Effector memory CD8-positive, alpha-beta T cell (primary cell): ENCODE measurements at regions not wholly inside any gene's neighbourhood (a gene's known extent, or its start where the extent isn't known, plus 50 kb on each side); places are given as distances from the start of the nearest gene placed in this dataset.

Source experiments
- ATAC-seq: fragments of 150-1000 bp; cut with Tn5 transposase; replicated peaks from 2 replicates; pipeline ENCODE4 v1.10.0; 2021; ENCODE audit warnings: mild to moderate bottlenecking, moderate library complexity
- DNase-seq, 3 experiments: peaks; one replicate each; pipeline ENCODE4 v3.0.0; 2021
- H3K27ac Mint-ChIP-seq, 2 donors: one replicate each; pipeline ENCODE4 v1.8.0; 2022; ENCODE audit warnings: mild to moderate bottlenecking in 2 of 2, mixed read lengths in 2 of 2, moderate library complexity in 2 of 2
- H3K27me3 Mint-ChIP-seq, 2 donors: one replicate each; pipeline ENCODE4 v1.8.0; 2022; ENCODE audit warnings: mixed read lengths in 2 of 2
- H3K36me3 Mint-ChIP-seq: one replicate; pipeline ENCODE4 v1.8.0; 2022; ENCODE audit warnings: mild to moderate bottlenecking, moderate library complexity, mixed read lengths; ENCODE audit not compliant: insufficient read depth
- H3K4me1 Mint-ChIP-seq, 2 donors: one replicate each; pipeline ENCODE4 v1.8.0; 2022; ENCODE audit warnings: low read depth in 2 of 2, mixed read lengths in 2 of 2
- H3K4me3 Mint-ChIP-seq, 2 donors: one replicate each; pipeline ENCODE4 v1.8.0; 2022; ENCODE audit warnings: mild to moderate bottlenecking in 2 of 2, mixed read lengths in 2 of 2, moderate library complexity in 2 of 2
- H3K9me3 Mint-ChIP-seq, 2 donors: one replicate each; pipeline ENCODE4 v1.8.0; 2022; ENCODE audit warnings: mixed read lengths in 2 of 2

GRCh38 chr13:37929308-37929707 is 59.7 kb upstream of the TRPC4 start:
- ATAC-seq (no peak), DNase-seq (no peak)
- peaks cover 0 to 2% of the 10 kb centered on the region in 2 donors for H3K9me3 Mint-ChIP-seq
- no peaks in the 10 kb centered on the region for H3K4me1 Mint-ChIP-seq
- no peak overlapping the region for H3K27ac Mint-ChIP-seq
- H3K36me3 Mint-ChIP-seq, result no peaks in the 10 kb centered on the region
- no peak overlapping the region for H3K4me3 Mint-ChIP-seq
- no peaks in the 10 kb centered on the region for H3K27me3 Mint-ChIP-seq

GRCh38 chr13:37927561-37927960 is 58.0 kb upstream of the TRPC4 start:
- no peak overlapping the region for H3K4me3 Mint-ChIP-seq
- no peak overlapping the region for H3K27ac Mint-ChIP-seq
- H3K9me3 Mint-ChIP-seq, result peaks cover 2 to 5% of the 10 kb centered on the region in 2 donors
- ATAC-seq (no peak), DNase-seq (no peak)
- H3K36me3 Mint-ChIP-seq, result no peaks in the 10 kb centered on the region
- no peaks in the 10 kb centered on the region for H3K27me3 Mint-ChIP-seq
- H3K4me1 Mint-ChIP-seq, result no peaks in the 10 kb centered on the region

GRCh38 chr13:37925878-37926473 is 56.4 kb upstream of the TRPC4 start:
- Mint-ChIP-seq H3K4me3 (no peak overlapping the region), H3K27ac (no peak overlapping the region), H3K36me3 (no peaks in the 10 kb centered on the region), H3K9me3 (peaks cover 1 to 9% of the 10 kb centered on the region in 2 donors), H3K27me3 (no peaks in the 10 kb centered on the region), H3K4me1 (no peaks in the 10 kb centered on the region)
- DNase-seq, result no peak
- no peak for ATAC-seq

DNA sequence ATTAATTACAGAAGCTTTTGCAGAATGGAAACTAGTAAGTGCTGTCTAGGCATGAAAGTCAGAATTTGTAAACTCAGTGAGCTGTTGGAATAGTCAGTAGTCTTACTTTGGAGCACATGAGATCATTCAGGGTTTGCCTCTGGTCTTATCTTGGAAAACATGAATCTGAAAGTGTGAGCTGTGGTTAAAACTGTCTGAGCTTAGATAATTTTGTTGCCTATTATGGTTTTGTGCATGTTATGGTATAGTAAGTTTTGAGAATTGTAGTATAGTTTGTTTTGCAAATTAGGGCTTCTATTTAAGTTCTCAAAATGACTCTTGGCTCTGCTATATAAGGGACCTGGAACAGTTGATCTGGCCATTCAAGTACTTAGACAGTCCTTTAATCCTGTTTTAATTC is 53.7 kb upstream of the TRPC4 start:
- peaks cover 0 to 9% of the 10 kb centered on the region in 2 donors for H3K9me3 Mint-ChIP-seq
- no peak for ATAC-seq

GRCh38 chr13:37919329-37919880 is 49.8 kb upstream of the TRPC4 start:
- Mint-ChIP-seq H3K27ac (no peak overlapping the region), H3K4me1 (no peaks in the 10 kb centered on the region), H3K9me3 (peaks cover 3 to 16% of the 10 kb centered on the region in 2 donors), H3K4me3 (no peak overlapping the region), H3K27me3 (no peaks in the 10 kb centered on the region), H3K36me3 (no peaks in the 10 kb centered on the region)
- DNase-seq, result no peak
- no peak for ATAC-seq

More for the DNA sequence above, 53.7 kb upstream of the TRPC4 start:
- Mint-ChIP-seq H3K27me3 (no peaks in the 10 kb centered on the region), H3K36me3 (no peaks in the 10 kb centered on the region), H3K27ac (no peak overlapping the region), H3K4me1 (no peaks in the 10 kb centered on the region), H3K4me3 (no peak overlapping the region)
- DNase-seq, result no peak
